Brain microvascular endothelial cell (primary cell): ENCODE measurements at regions not wholly inside any gene's neighbourhood (a gene's known extent, or its start where the extent isn't known, plus 50 kb on each side); places are given as distances from the start of the nearest gene placed in this dataset.
A peak's percentile ranks its signal among the peaks of the same experiment; 100 is the strongest.

ENCODE experiments used
- DNase-seq: peaks from one replicate; pipeline ENCODE4 v3.0.0-alpha.2; 2020
- H3K27ac ChIP-seq: fragments of 250-450 bp; sonication (Bioruptor Pico); 2 replicates; pipeline ENCODE4 v1.5.1; 2020; ENCODE audit warnings: mild to moderate bottlenecking, moderate library complexity
- H3K27me3 ChIP-seq: fragments of 250-450 bp; sonication (Bioruptor Pico); replicated peaks from 2 replicates; pipeline ENCODE4 v1.5.1; 2020; ENCODE audit warnings: mild to moderate bottlenecking
- H3K36me3 ChIP-seq: fragments of 250-450 bp; sonication (Bioruptor Pico); replicated peaks from 2 replicates; pipeline ENCODE4 v1.5.1; 2020; ENCODE audit warnings: mild to moderate bottlenecking
- H3K4me3 ChIP-seq: 2 replicates; pipeline ENCODE4 v1.5.1; 2011; ENCODE audit warnings: low read depth, mild to moderate bottlenecking, control low read depth, low read length, moderate library complexity
- CTCF ChIP-seq: IDR thresholded peaks from 2 replicates; pipeline ENCODE4 v1.5.1; 2011; ENCODE audit warnings: low read depth, mild to moderate bottlenecking, moderate library complexity, low read length, control low read depth, inconsistent platforms; ENCODE audit errors: missing control alignments
- in situ Hi-C: cut with HindIII; loops from 2 replicates; pipeline ENCODE4 v1.10.0; 2017; ENCODE audit warnings: low sequenced_read_pairs, low pct_ligation_motif_present

GRCh38 chr2:155730804-155731203 is 601.7 kb downstream of the NR4A2 start:
- no peaks in the 10 kb centered on the region for H3K36me3 ChIP-seq
- H3K27me3 ChIP-seq, result no peaks in the 10 kb centered on the region
- TF ChIP-seq CTCF, result no peak
- H3K4me3 ChIP-seq, result no peak overlapping the region
- DNase-seq, result no peak
- in situ Hi-C loops, result no loop called here
- no peak overlapping the region for H3K27ac ChIP-seq

- Histone ChIP-seq H3K27ac (no peak overlapping the region), H3K4me3 (peak overlapping the region; percentile 6), H3K27me3 (no peaks in the 10 kb centered on the region), H3K36me3 (no peaks in the 10 kb centered on the region)
- no peak for DNase-seq
- no peak for TF ChIP-seq CTCF
- in situ Hi-C loops, result no loop called here
These were observed 605.2 kb downstream of the NR4A2 start for GRCh38 chr2:155727187-155727895.

DNA sequence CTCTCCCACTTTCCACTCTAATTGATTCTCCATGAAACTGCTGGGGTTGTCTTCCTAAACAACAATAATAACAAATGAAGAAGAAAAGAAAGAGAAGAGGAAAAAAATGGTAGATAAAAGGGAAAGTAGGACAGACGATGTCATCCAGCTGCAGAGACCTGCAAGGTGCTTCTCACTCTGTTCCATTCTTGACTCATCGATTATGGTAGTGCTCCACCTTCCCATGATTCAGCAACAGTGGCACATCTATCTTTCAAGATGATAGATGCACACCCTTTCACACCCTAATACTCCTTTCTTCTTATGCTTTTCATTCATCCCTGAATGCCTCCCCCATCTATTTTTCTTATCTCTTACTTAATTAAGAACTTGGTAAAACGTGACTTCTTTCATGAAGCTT is 610.2 kb downstream of the NR4A2 start:
- H3K27ac ChIP-seq, result no peak overlapping the region
- H3K36me3 ChIP-seq, result no peaks in the 10 kb centered on the region
- no peak for TF ChIP-seq CTCF
- no peaks in the 10 kb centered on the region for H3K27me3 ChIP-seq
- H3K4me3 ChIP-seq, result no peak overlapping the region
- no peak for DNase-seq
- in situ Hi-C loops, result no loop called here

- Histone ChIP-seq H3K27ac (no peak overlapping the region), H3K36me3 (no peaks in the 10 kb centered on the region), H3K27me3 (no peaks in the 10 kb centered on the region), H3K4me3 (no peak overlapping the region)
- DNase-seq, result no peak
- TF ChIP-seq CTCF, result no peak
- in situ Hi-C loops, result no loop called here
These were observed 616.8 kb downstream of the NR4A2 start for GRCh38 chr2:155715705-155716104.

- Histone ChIP-seq H3K36me3 (no peaks in the 10 kb centered on the region), H3K27me3 (no peaks in the 10 kb centered on the region), H3K4me3 (no peak overlapping the region), H3K27ac (no peak overlapping the region)
- in situ Hi-C loops, result no loop called here
- TF ChIP-seq CTCF, result peak; percentile 22
- DNase-seq, result no peak
These were observed 617.5 kb downstream of the NR4A2 start for GRCh38 chr2:155714983-155715382.

- TF ChIP-seq CTCF, result no peak
- no peak for DNase-seq
- in situ Hi-C loops, result no loop called here
These were observed 624.5 kb downstream of the NR4A2 start for GRCh38 chr2:155708071-155708470.

More at GRCh38 chr2:155708071-155708470, 624.5 kb downstream of the NR4A2 start:
- Histone ChIP-seq H3K27ac (no peak overlapping the region), H3K27me3 (no peaks in the 10 kb centered on the region), H3K36me3 (no peaks in the 10 kb centered on the region), H3K4me3 (no peak overlapping the region)
